ENCODE measurements at regions not wholly inside any gene's neighbourhood (a gene's known extent, or its start where the extent isn't known, plus 50 kb on each side); places are given as distances from the start of the nearest gene placed in this dataset.
"Not testable (repeated sequence)": the region's sequence is repeated elsewhere in the genome, so short reads cannot be mapped to it uniquely, and the experiment has no call there.

- WGBS, 3 donors = 79 to 85% (median 81%) methylated on average over 6 of the region's 6 CpGs
- Histone ChIP-seq H3K36me3 (no peaks in the 10 kb centered on the region), H3K27ac (no peak overlapping the region), H3K9me3 (no peaks in the 10 kb centered on the region), H3K4me3 (no peak overlapping the region), H3K27me3 (no peaks in the 10 kb centered on the region), H3K4me1 (ENCODE audit: insufficient read depth) (no peaks in the 10 kb centered on the region)
- TF ChIP-seq EP300 (IDR thresholded peaks at IDR 0.05) (no peak), CTCF (IDR thresholded peaks at IDR 0.05) (no peak)
- intact Hi-C loops (cut with DNase I) = no loop called here
- DNase-seq = no peak
Measured at GRCh38 chr1:221598122-221598521, 143.8 kb downstream of the DUSP10 start.

GRCh38 chr1:221601166-221601565 lies 140.7 kb downstream of the DUSP10 start:
- Histone ChIP-seq H3K36me3 (no peaks in the 10 kb centered on the region), H3K9me3 (no peaks in the 10 kb centered on the region), H3K27me3 (no peaks in the 10 kb centered on the region), H3K4me1 (ENCODE audit: insufficient read depth) (no peaks in the 10 kb centered on the region), H3K27ac (no peak overlapping the region), H3K4me3 (no peak overlapping the region)
- TF ChIP-seq CTCF (IDR thresholded peaks at IDR 0.05) = no peak
- TF ChIP-seq EP300 (IDR thresholded peaks at IDR 0.05) = no peak
- no peak for TF ChIP-seq POLR2A (IDR thresholded peaks at IDR 0.05)
- no peak for DNase-seq
- intact Hi-C loops (cut with DNase I) = no loop called here

GRCh38 chr1:221602830-221603229 lies 139.1 kb downstream of the DUSP10 start:
- Histone ChIP-seq H3K9me3 (no peaks in the 10 kb centered on the region), H3K4me3 (no peak overlapping the region), H3K36me3 (no peaks in the 10 kb centered on the region), H3K4me1 (ENCODE audit: insufficient read depth) (no peaks in the 10 kb centered on the region), H3K27me3 (no peaks in the 10 kb centered on the region), H3K27ac (no peak overlapping the region)
- no peak for DNase-seq
- no peak for TF ChIP-seq POLR2A (IDR thresholded peaks at IDR 0.05)
- TF ChIP-seq CTCF (IDR thresholded peaks at IDR 0.05) = no peak
- TF ChIP-seq EP300 (IDR thresholded peaks at IDR 0.05) = no peak
- intact Hi-C loops (cut with DNase I) = no loop called here
- 87 to 92% (median 89%) methylated on average over 2 of the region's 2 CpGs for WGBS, 3 donors

GRCh38 chr1:221604390-221604789 lies 137.5 kb downstream of the DUSP10 start:
- H3K27me3 ChIP-seq; H3K9me3 ChIP-seq; intact Hi-C loops (cut with DNase I); H3K4me1 ChIP-seq (ENCODE audit: insufficient read depth); H3K36me3 ChIP-seq; H3K27ac ChIP-seq; H3K4me3 ChIP-seq; DNase-seq: not testable (repeated sequence)

- no peak overlapping the region for H3K4me3 ChIP-seq
- intact Hi-C loops (cut with DNase I) = no loop called here
- H3K9me3 ChIP-seq = no peaks in the 10 kb centered on the region
- DNase-seq = no peak
- no peaks in the 10 kb centered on the region for H3K36me3 ChIP-seq
- no peaks in the 10 kb centered on the region for H3K4me1 ChIP-seq (ENCODE audit: insufficient read depth)
- no peaks in the 10 kb centered on the region for H3K27me3 ChIP-seq
- H3K27ac ChIP-seq = no peak overlapping the region
- TF ChIP-seq EP300 (IDR thresholded peaks at IDR 0.05) (no peak), CTCF (IDR thresholded peaks at IDR 0.05) (no peak), POLR2A (IDR thresholded peaks at IDR 0.05) (no peak)
Measured at GRCh38 chr1:221604948-221605347, 136.9 kb downstream of the DUSP10 start.
